GM12865 (cell line): ENCODE measurements at regions not wholly inside any gene's neighbourhood (a gene's known extent, or its start where the extent isn't known, plus 50 kb on each side); places are given as distances from the start of the nearest gene placed in this dataset.

ENCODE experiments used
- DNase-seq: peaks from one replicate; pipeline ENCODE4 v3.0.0; 2010; ENCODE audit warnings: low read depth
- H3K4me3 ChIP-seq: 2 replicates; pipeline ENCODE4 v1.5.1; 2011; ENCODE audit warnings: mild to moderate bottlenecking, low read depth, low read length, control low read depth
- CTCF ChIP-seq: IDR thresholded peaks from 2 replicates; pipeline ENCODE4 v1.5.1; 2011; ENCODE audit warnings: low read length, control low read depth, low read depth, inconsistent platforms; ENCODE audit not compliant: insufficient read depth; ENCODE audit errors: missing control alignments

GRCh38 chr1:173128742-173129141 is 78.0 kb upstream of the TNFSF18 start:
- no peak overlapping the region for H3K4me3 ChIP-seq
- DNase-seq = no peak
- no peak for TF ChIP-seq CTCF

DNA sequence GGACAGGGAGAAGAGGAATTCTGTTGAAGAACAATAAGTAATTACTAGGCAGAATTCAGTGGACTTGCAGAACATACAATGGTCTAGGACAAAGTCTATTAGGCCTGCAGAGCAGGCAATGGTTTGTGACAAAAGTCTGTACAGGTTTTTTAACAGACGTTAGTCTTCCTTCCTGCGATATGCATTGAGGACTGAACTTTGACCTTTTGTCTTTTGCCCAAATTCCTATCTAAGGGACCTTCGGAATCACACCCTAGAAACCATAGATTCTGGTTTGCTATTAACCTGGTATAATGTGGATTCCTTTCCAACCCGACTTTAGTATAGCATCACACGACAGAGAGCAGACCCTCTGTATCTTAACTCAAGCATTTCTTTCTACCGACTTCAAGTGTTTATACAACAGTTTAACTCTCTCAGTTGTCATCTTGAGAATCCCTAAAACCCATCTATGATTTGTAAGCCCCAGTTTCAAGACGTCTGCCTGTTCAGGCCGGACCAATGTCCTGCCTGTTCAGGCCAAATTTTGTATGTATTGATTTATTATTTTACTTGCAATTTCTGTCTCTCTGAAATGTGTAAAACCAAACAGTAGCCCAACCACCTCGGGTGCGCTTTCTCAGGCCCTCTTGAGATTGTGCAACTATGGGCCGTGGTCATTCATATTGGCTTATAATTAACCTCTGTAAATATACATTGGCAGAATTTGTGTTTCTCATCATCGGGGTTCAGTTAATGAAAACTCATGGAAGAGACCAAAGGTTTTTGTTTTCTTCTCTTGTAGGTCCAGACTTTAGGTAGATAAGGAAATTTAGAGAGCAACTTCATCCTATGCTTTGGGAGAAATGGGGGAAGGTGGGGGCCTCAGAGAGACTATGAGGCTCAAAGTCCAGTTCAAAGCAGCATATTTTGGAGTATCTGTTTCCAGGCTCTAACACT is 76.9 kb upstream of the TNFSF18 start:
- DNase-seq = no peak
- no peak overlapping the region for H3K4me3 ChIP-seq
- TF ChIP-seq CTCF = no peak

GRCh38 chr1:173126421-173126820 is 75.7 kb upstream of the TNFSF18 start:
- no peak for DNase-seq
- no peak overlapping the region for H3K4me3 ChIP-seq
- no peak for TF ChIP-seq CTCF

DNA sequence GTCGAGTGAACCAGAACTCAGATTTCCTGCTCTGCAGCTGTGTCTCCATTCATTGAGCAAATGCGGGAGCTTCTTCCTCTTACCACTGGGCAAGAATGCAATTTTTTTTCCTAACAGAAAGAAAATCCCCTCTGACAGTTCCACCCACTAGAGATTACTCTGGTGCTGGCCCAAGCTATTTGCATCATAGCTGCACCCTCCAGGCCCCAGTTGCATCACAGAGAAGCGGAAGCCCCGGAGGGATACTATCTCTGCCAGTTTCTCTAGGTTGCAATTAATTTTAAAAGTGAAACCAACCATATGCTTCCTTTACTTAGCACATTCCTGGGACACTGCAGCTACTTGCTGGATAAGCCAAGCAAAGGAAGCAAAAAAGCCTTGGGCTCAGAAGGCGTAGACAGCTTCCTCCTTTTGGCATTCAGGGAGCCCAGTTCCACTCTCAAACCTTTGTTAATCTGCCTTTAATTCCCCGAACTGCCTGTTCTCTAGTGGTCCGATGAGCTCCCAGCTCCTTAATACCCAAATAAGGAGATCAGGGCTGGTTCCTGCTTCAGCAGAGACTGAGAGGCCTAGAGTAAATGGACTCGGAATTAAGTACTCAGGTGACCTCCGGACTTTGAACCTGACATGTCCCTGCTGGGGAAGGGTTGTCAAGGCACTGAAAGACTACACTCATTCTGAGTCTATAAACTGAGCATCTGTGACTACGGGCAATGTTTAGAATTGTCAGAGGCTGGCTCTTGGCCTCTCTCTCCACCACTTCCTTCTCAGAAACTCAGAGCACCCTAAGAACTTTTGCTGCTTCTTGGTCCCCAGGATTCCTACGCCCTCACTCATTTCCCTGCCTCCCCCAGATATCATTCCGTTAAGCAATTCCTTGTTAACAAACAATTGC is 72.5 kb upstream of the TNFSF18 start:
- no peak for DNase-seq
- no peak for TF ChIP-seq CTCF

DNA sequence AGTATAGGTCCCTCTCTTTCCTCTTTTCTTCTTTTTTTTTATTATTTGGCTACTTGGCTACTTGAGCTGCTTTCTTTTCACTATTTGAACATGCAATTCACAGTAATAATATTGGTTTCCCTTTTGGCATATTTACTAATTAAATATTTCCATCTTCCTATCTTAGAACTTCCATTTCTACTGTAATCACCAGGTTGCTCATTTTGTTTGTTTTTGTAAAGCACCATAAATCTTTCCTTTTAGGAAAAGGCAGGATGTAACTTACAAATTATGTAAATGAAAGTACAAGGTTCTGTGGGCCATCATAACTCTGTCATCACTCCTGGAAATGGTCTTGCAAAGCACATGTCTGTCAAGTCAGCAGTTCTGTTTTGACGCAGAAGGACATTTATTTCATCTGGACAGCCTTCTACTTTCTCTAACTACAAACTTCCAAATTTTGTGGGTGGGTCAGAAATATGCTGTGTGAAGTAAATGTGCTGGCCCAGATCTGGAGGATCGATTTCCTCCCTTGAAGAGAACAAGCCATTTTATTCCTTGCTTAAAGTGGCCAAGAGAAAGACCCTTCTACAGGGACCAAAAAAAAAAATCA is 71.7 kb upstream of the TNFSF18 start:
- no peak for DNase-seq
- H3K4me3 ChIP-seq = no peak overlapping the region

More for the DNA sequence above, 72.5 kb upstream of the TNFSF18 start:
- H3K4me3 ChIP-seq = no peak overlapping the region

More for the DNA sequence above, 71.7 kb upstream of the TNFSF18 start:
- no peak for TF ChIP-seq CTCF
